ENCODE measurements at regions not wholly inside any gene's neighbourhood (a gene's known extent, or its start where the extent isn't known, plus 50 kb on each side); places are given as distances from the start of the nearest gene placed in this dataset.

- Histone ChIP-seq H3K9me3 (ENCODE audit: control insufficient read depth in 3 of 3, low read length in 3 of 3) (no peaks in the 10 kb centered on the region), H3K27me3 (ENCODE audit: control insufficient read depth in 3 of 3, insufficient read depth in 3 of 3, low read length in 3 of 3) (no peaks in the 10 kb centered on the region), H3K4me1 (ENCODE audit: control insufficient read depth in 3 of 3, insufficient read depth in 3 of 3, low read length in 3 of 3) (no peaks in the 10 kb centered on the region), H3K27ac (ENCODE audit: low read depth, low read length) (no peak overlapping the region), H3K4me3 (ENCODE audit: low read length in 3 of 3) (no peak overlapping the region), H3K9ac (ENCODE audit: low read depth in 1 of 3, low read length in 3 of 3) (no peak overlapping the region), H3K36me3 (ENCODE audit: control insufficient read depth in 3 of 3, insufficient read depth in 3 of 3, low read length in 3 of 3) (no peaks in the 10 kb centered on the region)
These were observed 1523.5 kb downstream of the AACS start for GRCh38 chr12:126588586-126589249.

GRCh38 chr12:126591533-126591932 lies 1526.3 kb downstream of the AACS start:
- Histone ChIP-seq H3K4me3 (ENCODE audit: low read length in 3 of 3) (no peak overlapping the region), H3K9me3 (ENCODE audit: control insufficient read depth in 3 of 3, low read length in 3 of 3) (no peaks in the 10 kb centered on the region), H3K27ac (ENCODE audit: low read depth, low read length) (no peak overlapping the region), H3K36me3 (ENCODE audit: control insufficient read depth in 3 of 3, insufficient read depth in 3 of 3, low read length in 3 of 3) (no peaks in the 10 kb centered on the region), H3K4me1 (ENCODE audit: control insufficient read depth in 3 of 3, insufficient read depth in 3 of 3, low read length in 3 of 3) (no peaks in the 10 kb centered on the region), H3K9ac (ENCODE audit: low read depth in 1 of 3, low read length in 3 of 3) (no peak overlapping the region), H3K27me3 (ENCODE audit: control insufficient read depth in 3 of 3, insufficient read depth in 3 of 3, low read length in 3 of 3) (no peaks in the 10 kb centered on the region)

- H3K27ac ChIP-seq (ENCODE audit: low read depth, low read length) = no peak overlapping the region
- no peaks in the 10 kb centered on the region for H3K27me3 ChIP-seq (ENCODE audit: control insufficient read depth in 3 of 3, insufficient read depth in 3 of 3, low read length in 3 of 3)
- H3K4me3 ChIP-seq (ENCODE audit: low read length in 3 of 3) = no peak overlapping the region
- H3K36me3 ChIP-seq (ENCODE audit: control insufficient read depth in 3 of 3, insufficient read depth in 3 of 3, low read length in 3 of 3) = no peaks in the 10 kb centered on the region
- H3K9ac ChIP-seq (ENCODE audit: low read depth in 1 of 3, low read length in 3 of 3) = no peak overlapping the region
- H3K9me3 ChIP-seq (ENCODE audit: control insufficient read depth in 3 of 3, low read length in 3 of 3) = no peaks in the 10 kb centered on the region
- no peaks in the 10 kb centered on the region for H3K4me1 ChIP-seq (ENCODE audit: control insufficient read depth in 3 of 3, insufficient read depth in 3 of 3, low read length in 3 of 3)
These were observed 1536.2 kb downstream of the AACS start for GRCh38 chr12:126601184-126602170.

GRCh38 chr12:126602612-126603011 lies 1537.4 kb downstream of the AACS start:
- H3K27ac ChIP-seq (ENCODE audit: low read depth, low read length) = no peak overlapping the region
- no peaks in the 10 kb centered on the region for H3K36me3 ChIP-seq (ENCODE audit: control insufficient read depth in 3 of 3, insufficient read depth in 3 of 3, low read length in 3 of 3)
- no peaks in the 10 kb centered on the region for H3K27me3 ChIP-seq (ENCODE audit: control insufficient read depth in 3 of 3, insufficient read depth in 3 of 3, low read length in 3 of 3)
- no peak overlapping the region for H3K9ac ChIP-seq (ENCODE audit: low read depth in 1 of 3, low read length in 3 of 3)
- no peaks in the 10 kb centered on the region for H3K9me3 ChIP-seq (ENCODE audit: control insufficient read depth in 3 of 3, low read length in 3 of 3)
- H3K4me1 ChIP-seq (ENCODE audit: control insufficient read depth in 3 of 3, insufficient read depth in 3 of 3, low read length in 3 of 3) = no peaks in the 10 kb centered on the region
- H3K4me3 ChIP-seq (ENCODE audit: low read length in 3 of 3) = no peak overlapping the region

GRCh38 chr12:126607157-126607556 lies 1541.9 kb downstream of the AACS start:
- no peak overlapping the region for H3K27ac ChIP-seq (ENCODE audit: low read depth, low read length)
- no peaks in the 10 kb centered on the region for H3K36me3 ChIP-seq (ENCODE audit: control insufficient read depth in 3 of 3, insufficient read depth in 3 of 3, low read length in 3 of 3)
- H3K27me3 ChIP-seq (ENCODE audit: control insufficient read depth in 3 of 3, insufficient read depth in 3 of 3, low read length in 3 of 3) = no peaks in the 10 kb centered on the region
- H3K4me1 ChIP-seq (ENCODE audit: control insufficient read depth in 3 of 3, insufficient read depth in 3 of 3, low read length in 3 of 3) = no peaks in the 10 kb centered on the region
- H3K9me3 ChIP-seq (ENCODE audit: control insufficient read depth in 3 of 3, low read length in 3 of 3) = no peaks in the 10 kb centered on the region
- H3K4me3 ChIP-seq (ENCODE audit: low read length in 3 of 3) = no peak overlapping the region
- no peak overlapping the region for H3K9ac ChIP-seq (ENCODE audit: low read depth in 1 of 3, low read length in 3 of 3)

- H3K9me3 ChIP-seq (ENCODE audit: control insufficient read depth in 3 of 3, low read length in 3 of 3) = no peaks in the 10 kb centered on the region
These were observed 1542.6 kb downstream of the AACS start for GRCh38 chr12:126607867-126608266.

GRCh38 chr12:126608607-126609175 lies 1543.5 kb downstream of the AACS start:
- Histone ChIP-seq H3K9me3 (ENCODE audit: control insufficient read depth in 3 of 3, low read length in 3 of 3) (peaks cover 0 to 3% (median 2%) of the 10 kb centered on the region in 3 donors), H3K27ac (ENCODE audit: low read depth, low read length) (no peak overlapping the region), H3K4me3 (ENCODE audit: low read length in 3 of 3) (no peak overlapping the region), H3K4me1 (ENCODE audit: control insufficient read depth in 3 of 3, insufficient read depth in 3 of 3, low read length in 3 of 3) (no peaks in the 10 kb centered on the region), H3K36me3 (ENCODE audit: control insufficient read depth in 3 of 3, insufficient read depth in 3 of 3, low read length in 3 of 3) (no peaks in the 10 kb centered on the region), H3K27me3 (ENCODE audit: control insufficient read depth in 3 of 3, insufficient read depth in 3 of 3, low read length in 3 of 3) (no peaks in the 10 kb centered on the region), H3K9ac (ENCODE audit: low read depth in 1 of 3, low read length in 3 of 3) (no peak overlapping the region)

More at GRCh38 chr12:126607867-126608266, 1542.6 kb downstream of the AACS start:
- Histone ChIP-seq H3K4me3 (ENCODE audit: low read length in 3 of 3) (no peak overlapping the region), H3K27me3 (ENCODE audit: control insufficient read depth in 3 of 3, insufficient read depth in 3 of 3, low read length in 3 of 3) (no peaks in the 10 kb centered on the region), H3K36me3 (ENCODE audit: control insufficient read depth in 3 of 3, insufficient read depth in 3 of 3, low read length in 3 of 3) (no peaks in the 10 kb centered on the region), H3K9ac (ENCODE audit: low read depth in 1 of 3, low read length in 3 of 3) (no peak overlapping the region), H3K27ac (ENCODE audit: low read depth, low read length) (no peak overlapping the region), H3K4me1 (ENCODE audit: control insufficient read depth in 3 of 3, insufficient read depth in 3 of 3, low read length in 3 of 3) (no peaks in the 10 kb centered on the region)

- H3K27ac ChIP-seq (ENCODE audit: low read depth, low read length) = no peak overlapping the region
- no peaks in the 10 kb centered on the region for H3K27me3 ChIP-seq (ENCODE audit: control insufficient read depth in 3 of 3, insufficient read depth in 3 of 3, low read length in 3 of 3)
- H3K4me3 ChIP-seq (ENCODE audit: low read length in 3 of 3) = no peak overlapping the region
- H3K9ac ChIP-seq (ENCODE audit: low read depth in 1 of 3, low read length in 3 of 3) = no peak overlapping the region
- no peaks in the 10 kb centered on the region for H3K36me3 ChIP-seq (ENCODE audit: control insufficient read depth in 3 of 3, insufficient read depth in 3 of 3, low read length in 3 of 3)
- peaks cover 0 to 5% (median 3%) of the 10 kb centered on the region in 3 donors for H3K9me3 ChIP-seq (ENCODE audit: control insufficient read depth in 3 of 3, low read length in 3 of 3)
- no peaks in the 10 kb centered on the region for H3K4me1 ChIP-seq (ENCODE audit: control insufficient read depth in 3 of 3, insufficient read depth in 3 of 3, low read length in 3 of 3)
These were observed 1551.2 kb downstream of the AACS start for GRCh38 chr12:126616441-126616840.

GRCh38 chr12:126617312-126617711 lies 1552.1 kb downstream of the AACS start:
- Histone ChIP-seq H3K4me3 (ENCODE audit: low read length in 3 of 3) (no peak overlapping the region), H3K9me3 (ENCODE audit: control insufficient read depth in 3 of 3, low read length in 3 of 3) (peaks cover 0 to 5% (median 3%) of the 10 kb centered on the region in 3 donors), H3K9ac (ENCODE audit: low read depth in 1 of 3, low read length in 3 of 3) (no peak overlapping the region), H3K27me3 (ENCODE audit: control insufficient read depth in 3 of 3, insufficient read depth in 3 of 3, low read length in 3 of 3) (no peaks in the 10 kb centered on the region), H3K36me3 (ENCODE audit: control insufficient read depth in 3 of 3, insufficient read depth in 3 of 3, low read length in 3 of 3) (no peaks in the 10 kb centered on the region), H3K4me1 (ENCODE audit: control insufficient read depth in 3 of 3, insufficient read depth in 3 of 3, low read length in 3 of 3) (no peaks in the 10 kb centered on the region), H3K27ac (ENCODE audit: low read depth, low read length) (no peak overlapping the region)

GRCh38 chr12:126627596-126627995 lies 1562.4 kb downstream of the AACS start:
- H3K9ac ChIP-seq (ENCODE audit: low read depth in 1 of 3, low read length in 3 of 3) = no peak overlapping the region
- no peaks in the 10 kb centered on the region for H3K4me1 ChIP-seq (ENCODE audit: control insufficient read depth in 3 of 3, insufficient read depth in 3 of 3, low read length in 3 of 3)
- H3K36me3 ChIP-seq (ENCODE audit: control insufficient read depth in 3 of 3, insufficient read depth in 3 of 3, low read length in 3 of 3) = no peaks in the 10 kb centered on the region
- no peak overlapping the region for H3K4me3 ChIP-seq (ENCODE audit: low read length in 3 of 3)
- no peaks in the 10 kb centered on the region for H3K9me3 ChIP-seq (ENCODE audit: control insufficient read depth in 3 of 3, low read length in 3 of 3)
- H3K27me3 ChIP-seq (ENCODE audit: control insufficient read depth in 3 of 3, insufficient read depth in 3 of 3, low read length in 3 of 3) = no peaks in the 10 kb centered on the region
- no peak overlapping the region for H3K27ac ChIP-seq (ENCODE audit: low read depth, low read length)

All from skeletal muscle tissue (tissue), 3 donors.